ENCODE measurements at regions not wholly inside any gene's neighbourhood (a gene's known extent, or its start where the extent isn't known, plus 50 kb on each side); places are given as distances from the start of the nearest gene placed in this dataset.

- Mint-ChIP-seq H3K27ac (ENCODE audit: unreplicated experiment) (no peak overlapping the region), H3K4me3 (ENCODE audit: unreplicated experiment) (no peak overlapping the region), H3K4me1 (ENCODE audit: unreplicated experiment) (no peaks in the 10 kb centered on the region), H3K27me3 (ENCODE audit: unreplicated experiment) (no peaks in the 10 kb centered on the region), H3K36me3 (ENCODE audit: unreplicated experiment) (no peaks in the 10 kb centered on the region), H3K9me3 (ENCODE audit: unreplicated experiment) (no peaks in the 10 kb centered on the region)
- no peak for DNase-seq (ENCODE audit: extremely low spot score, unreplicated experiment)
- no peak for TF ChIP-seq CTCF (IDR thresholded peaks at IDR 0.05)
Measured at GRCh38 chr9:73537561-73537960, 385.9 kb downstream of the ANXA1 start.

- peaks cover 2% of the 10 kb centered on the region for H3K27me3 Mint-ChIP-seq (ENCODE audit: unreplicated experiment)
- H3K36me3 Mint-ChIP-seq (ENCODE audit: unreplicated experiment) = no peaks in the 10 kb centered on the region
- no peak for TF ChIP-seq CTCF (IDR thresholded peaks at IDR 0.05)
- H3K9me3 Mint-ChIP-seq (ENCODE audit: unreplicated experiment) = no peaks in the 10 kb centered on the region
- DNase-seq (ENCODE audit: extremely low spot score, unreplicated experiment) = no peak
- H3K27ac Mint-ChIP-seq (ENCODE audit: unreplicated experiment) = no peak overlapping the region
- H3K4me1 Mint-ChIP-seq (ENCODE audit: unreplicated experiment) = no peaks in the 10 kb centered on the region
- no peak overlapping the region for H3K4me3 Mint-ChIP-seq (ENCODE audit: unreplicated experiment)
Measured at GRCh38 chr9:73539881-73540390, 388.3 kb downstream of the ANXA1 start.

GRCh38 chr9:73541923-73542322, 390.3 kb downstream of the ANXA1 start:
- H3K27me3 Mint-ChIP-seq (ENCODE audit: unreplicated experiment) = peaks cover 2% of the 10 kb centered on the region
- TF ChIP-seq CTCF (IDR thresholded peaks at IDR 0.05) = no peak
- H3K36me3 Mint-ChIP-seq (ENCODE audit: unreplicated experiment) = no peaks in the 10 kb centered on the region
- no peaks in the 10 kb centered on the region for H3K9me3 Mint-ChIP-seq (ENCODE audit: unreplicated experiment)
- no peak overlapping the region for H3K4me3 Mint-ChIP-seq (ENCODE audit: unreplicated experiment)
- H3K27ac Mint-ChIP-seq (ENCODE audit: unreplicated experiment) = no peak overlapping the region
- DNase-seq (ENCODE audit: extremely low spot score, unreplicated experiment) = no peak
- H3K4me1 Mint-ChIP-seq (ENCODE audit: unreplicated experiment) = no peaks in the 10 kb centered on the region

- TF ChIP-seq CTCF (IDR thresholded peaks at IDR 0.05) = no peak
- no peaks in the 10 kb centered on the region for H3K36me3 Mint-ChIP-seq (ENCODE audit: unreplicated experiment)
- DNase-seq (ENCODE audit: extremely low spot score, unreplicated experiment) = no peak
- no peak overlapping the region for H3K4me3 Mint-ChIP-seq (ENCODE audit: unreplicated experiment)
- no peaks in the 10 kb centered on the region for H3K4me1 Mint-ChIP-seq (ENCODE audit: unreplicated experiment)
- H3K27me3 Mint-ChIP-seq (ENCODE audit: unreplicated experiment) = peaks cover 2% of the 10 kb centered on the region
- no peak overlapping the region for H3K27ac Mint-ChIP-seq (ENCODE audit: unreplicated experiment)
- H3K9me3 Mint-ChIP-seq (ENCODE audit: unreplicated experiment) = no peaks in the 10 kb centered on the region
Measured at GRCh38 chr9:73543727-73544126, 392.1 kb downstream of the ANXA1 start.

- peaks cover 2% of the 10 kb centered on the region for H3K27me3 Mint-ChIP-seq (ENCODE audit: unreplicated experiment)
- H3K27ac Mint-ChIP-seq (ENCODE audit: unreplicated experiment) = no peak overlapping the region
- H3K4me1 Mint-ChIP-seq (ENCODE audit: unreplicated experiment) = no peaks in the 10 kb centered on the region
- no peak for DNase-seq (ENCODE audit: extremely low spot score, unreplicated experiment)
- no peak for TF ChIP-seq CTCF (IDR thresholded peaks at IDR 0.05)
- H3K4me3 Mint-ChIP-seq (ENCODE audit: unreplicated experiment) = no peak overlapping the region
- no peaks in the 10 kb centered on the region for H3K9me3 Mint-ChIP-seq (ENCODE audit: unreplicated experiment)
- no peaks in the 10 kb centered on the region for H3K36me3 Mint-ChIP-seq (ENCODE audit: unreplicated experiment)
Measured at GRCh38 chr9:73548201-73548600, 396.5 kb downstream of the ANXA1 start.
